ENCODE measurements at regions not wholly inside any gene's neighbourhood (a gene's known extent, or its start where the extent isn't known, plus 50 kb on each side); places are given as distances from the start of the nearest gene placed in this dataset.

- no peaks in the 10 kb centered on the region for H3K4me1 ChIP-seq (ENCODE audit: control insufficient read depth, insufficient read depth, low read length)
- no peaks in the 10 kb centered on the region for H3K27me3 ChIP-seq (ENCODE audit: control insufficient read depth, insufficient read depth, low read length, poor library complexity, severe bottlenecking)
- no peak overlapping the region for H3K27ac ChIP-seq (ENCODE audit: low read depth, low read length)
- TF ChIP-seq CTCF (conservative IDR thresholded peaks at IDR 0.05) = no peak
- 79 to 91% methylated on average over 3 of the region's 3 CpGs for WGBS, 2 experiments (ENCODE audit: insufficient coverage in 1 of 2, insufficient read length in 1 of 2)
- no peak overlapping the region for H3K4me3 Mint-ChIP-seq
- no peaks in the 10 kb centered on the region for H3K9me3 ChIP-seq (ENCODE audit: control insufficient read depth, low read length)
- no peaks in the 10 kb centered on the region for H3K36me3 Mint-ChIP-seq (ENCODE audit: low read depth)
- DNase-seq = no peak
- H3K36me3 ChIP-seq (ENCODE audit: control insufficient read depth, insufficient read depth, low read length) = no peaks in the 10 kb centered on the region
- H3K27ac Mint-ChIP-seq = no peak overlapping the region
- H3K27me3 Mint-ChIP-seq (ENCODE audit: insufficient read depth) = peaks cover 2% of the 10 kb centered on the region
- H3K4me3 ChIP-seq (ENCODE audit: low read length) = no peak overlapping the region
- peaks cover 6% of the 10 kb centered on the region for H3K4me1 Mint-ChIP-seq
- H3K9me3 Mint-ChIP-seq = no peaks in the 10 kb centered on the region
- no peak overlapping the region for H3K9ac ChIP-seq (ENCODE audit: extremely low read depth, low read length, poor library complexity, severe bottlenecking)
Observed at GRCh38 chr2:203799908-203800307, 67.7 kb upstream of the CTLA4 start.

DNA sequence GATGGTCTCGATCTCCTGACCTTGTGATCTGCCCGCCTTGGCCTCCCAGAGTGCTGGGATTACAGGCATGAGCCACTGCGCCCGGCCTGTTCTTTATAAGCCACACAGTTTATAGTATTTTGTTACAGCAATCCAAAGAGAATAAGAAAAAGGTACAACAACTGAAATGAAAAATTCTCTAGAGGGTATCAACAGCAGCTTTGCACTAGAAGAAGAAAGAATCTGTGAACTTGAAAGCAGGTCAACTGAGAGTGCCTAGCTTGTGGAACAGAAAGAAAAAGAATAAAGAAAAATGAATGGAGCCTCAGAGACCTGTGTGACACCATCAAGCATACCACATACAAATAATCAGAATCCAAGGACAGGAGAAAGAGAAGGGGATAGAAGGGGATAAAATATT lies 66.8 kb upstream of the CTLA4 start:
- Histone ChIP-seq H3K27me3 (ENCODE audit: control insufficient read depth, insufficient read depth, low read length, poor library complexity, severe bottlenecking) (no peaks in the 10 kb centered on the region), H3K4me1 (ENCODE audit: control insufficient read depth, insufficient read depth, low read length) (no peaks in the 10 kb centered on the region), H3K9ac (ENCODE audit: extremely low read depth, low read length, poor library complexity, severe bottlenecking) (no peak overlapping the region), H3K36me3 (ENCODE audit: control insufficient read depth, insufficient read depth, low read length) (no peaks in the 10 kb centered on the region), H3K4me3 (ENCODE audit: low read length) (no peak overlapping the region), H3K9me3 (ENCODE audit: control insufficient read depth, low read length) (peaks cover 2% of the 10 kb centered on the region), H3K27ac (ENCODE audit: low read depth, low read length) (no peak overlapping the region)
- no peak for TF ChIP-seq CTCF (conservative IDR thresholded peaks at IDR 0.05)
- Mint-ChIP-seq H3K4me3 (no peak overlapping the region), H3K27ac (no peak overlapping the region), H3K27me3 (ENCODE audit: insufficient read depth) (peaks cover 2% of the 10 kb centered on the region), H3K4me1 (peaks cover 6% of the 10 kb centered on the region), H3K36me3 (ENCODE audit: low read depth) (no peaks in the 10 kb centered on the region), H3K9me3 (peaks cover 3% of the 10 kb centered on the region)
- 95% methylated on average over 4 of the region's 4 CpGs; no CpG with 5 or more reads in 1 of the 2 experiments for WGBS, 2 experiments (ENCODE audit: insufficient coverage in 1 of 2, insufficient read length in 1 of 2)
- DNase-seq = no peak

GRCh38 chr2:203802342-203803052 lies 65.1 kb upstream of the CTLA4 start:
- H3K36me3 Mint-ChIP-seq (ENCODE audit: low read depth) = no peaks in the 10 kb centered on the region

More at GRCh38 chr2:203802342-203803052, 65.1 kb upstream of the CTLA4 start:
- Histone ChIP-seq H3K36me3 (ENCODE audit: control insufficient read depth, insufficient read depth, low read length) (no peaks in the 10 kb centered on the region), H3K9ac (ENCODE audit: extremely low read depth, low read length, poor library complexity, severe bottlenecking) (no peak overlapping the region), H3K27ac (ENCODE audit: low read depth, low read length) (no peak overlapping the region), H3K27me3 (ENCODE audit: control insufficient read depth, insufficient read depth, low read length, poor library complexity, severe bottlenecking) (no peaks in the 10 kb centered on the region), H3K9me3 (ENCODE audit: control insufficient read depth, low read length) (peaks cover 6% of the 10 kb centered on the region), H3K4me1 (ENCODE audit: control insufficient read depth, insufficient read depth, low read length) (no peaks in the 10 kb centered on the region), H3K4me3 (ENCODE audit: low read length) (no peak overlapping the region)
- WGBS, 2 experiments (ENCODE audit: insufficient coverage in 1 of 2, insufficient read length in 1 of 2) = 80 to 84% methylated on average over 6 to 7 of the region's 7 CpGs
- Mint-ChIP-seq H3K9me3 (peaks cover 4% of the 10 kb centered on the region), H3K27me3 (ENCODE audit: insufficient read depth) (peaks cover 2% of the 10 kb centered on the region), H3K27ac (no peak overlapping the region), H3K4me3 (no peak overlapping the region), H3K4me1 (peaks cover 6% of the 10 kb centered on the region)
- TF ChIP-seq CTCF (conservative IDR thresholded peaks at IDR 0.05) = no peak
- DNase-seq = no peak
